ENCODE measurements at regions not wholly inside any gene's neighbourhood (a gene's known extent, or its start where the extent isn't known, plus 50 kb on each side); places are given as distances from the start of the nearest gene placed in this dataset.

- Histone ChIP-seq H3K27ac (no peak overlapping the region), H3K36me3 (no peaks in the 10 kb centered on the region), H3K4me1 (no peaks in the 10 kb centered on the region), H3K4me3 (no peak overlapping the region), H3K9me3 (no peaks in the 10 kb centered on the region), H3K27me3 (no peaks in the 10 kb centered on the region)
- TF ChIP-seq POLR2A (IDR thresholded peaks at IDR 0.05) (no peak), POLR2AphosphoS5 (IDR thresholded peaks at IDR 0.05) (no peak), CTCF (IDR thresholded peaks at IDR 0.05) (no peak)
- intact Hi-C loops (cut with DNase I; ENCODE audit: low total_unique reads): no loop called here
- no peak for DNase-seq (ENCODE audit: low spot score in 2 of 2)
Observed at GRCh38 chr13:74709226-74709625, 575.0 kb upstream of the KLF12 start.

GRCh38 chr13:74708629-74709028, 574.4 kb upstream of the KLF12 start:
- no peak for DNase-seq (ENCODE audit: low spot score in 2 of 2)
- no peaks in the 10 kb centered on the region for H3K36me3 ChIP-seq
- no peak overlapping the region for H3K27ac ChIP-seq
- intact Hi-C loops (cut with DNase I; ENCODE audit: low total_unique reads): no loop called here
- no peaks in the 10 kb centered on the region for H3K27me3 ChIP-seq
- TF ChIP-seq POLR2AphosphoS5 (IDR thresholded peaks at IDR 0.05): no peak
- no peak for TF ChIP-seq CTCF (IDR thresholded peaks at IDR 0.05)
- TF ChIP-seq POLR2A (IDR thresholded peaks at IDR 0.05): no peak
- no peak overlapping the region for H3K4me3 ChIP-seq
- H3K9me3 ChIP-seq: no peaks in the 10 kb centered on the region
- no peaks in the 10 kb centered on the region for H3K4me1 ChIP-seq

GRCh38 chr13:74707291-74707690, 573.1 kb upstream of the KLF12 start:
- Histone ChIP-seq H3K27ac (no peak overlapping the region), H3K9me3 (no peaks in the 10 kb centered on the region), H3K4me3 (no peak overlapping the region), H3K4me1 (no peaks in the 10 kb centered on the region), H3K36me3 (no peaks in the 10 kb centered on the region), H3K27me3 (no peaks in the 10 kb centered on the region)
- intact Hi-C loops (cut with DNase I; ENCODE audit: low total_unique reads): no loop called here
- no peak for DNase-seq (ENCODE audit: low spot score in 2 of 2)
- TF ChIP-seq POLR2A (IDR thresholded peaks at IDR 0.05) (no peak), CTCF (IDR thresholded peaks at IDR 0.05) (no peak), POLR2AphosphoS5 (IDR thresholded peaks at IDR 0.05) (no peak)

GRCh38 chr13:74706801-74707200, 572.6 kb upstream of the KLF12 start:
- TF ChIP-seq POLR2A (IDR thresholded peaks at IDR 0.05) (no peak), POLR2AphosphoS5 (IDR thresholded peaks at IDR 0.05) (no peak), CTCF (IDR thresholded peaks at IDR 0.05) (no peak)
- DNase-seq (ENCODE audit: low spot score in 2 of 2): no peak
- H3K27me3 ChIP-seq: no peaks in the 10 kb centered on the region
- no peaks in the 10 kb centered on the region for H3K36me3 ChIP-seq
- no peaks in the 10 kb centered on the region for H3K4me1 ChIP-seq
- H3K27ac ChIP-seq: no peak overlapping the region
- no peak overlapping the region for H3K4me3 ChIP-seq
- intact Hi-C loops (cut with DNase I; ENCODE audit: low total_unique reads): no loop called here
- no peaks in the 10 kb centered on the region for H3K9me3 ChIP-seq

GRCh38 chr13:74705438-74705837, 571.2 kb upstream of the KLF12 start:
- H3K9me3 ChIP-seq: no peaks in the 10 kb centered on the region

More at GRCh38 chr13:74705438-74705837, 571.2 kb upstream of the KLF12 start:
- Histone ChIP-seq H3K27ac (no peak overlapping the region), H3K27me3 (no peaks in the 10 kb centered on the region), H3K36me3 (no peaks in the 10 kb centered on the region), H3K4me3 (no peak overlapping the region), H3K4me1 (no peaks in the 10 kb centered on the region)
- TF ChIP-seq POLR2A (IDR thresholded peaks at IDR 0.05) (no peak), CTCF (IDR thresholded peaks at IDR 0.05) (no peak), POLR2AphosphoS5 (IDR thresholded peaks at IDR 0.05) (no peak)
- DNase-seq (ENCODE audit: low spot score in 2 of 2): no peak
- intact Hi-C loops (cut with DNase I; ENCODE audit: low total_unique reads): no loop called here

Measured in breast epithelium (tissue), 4 donors.